ENCODE measurements at regions not wholly inside any gene's neighbourhood (a gene's known extent, or its start where the extent isn't known, plus 50 kb on each side); places are given as distances from the start of the nearest gene placed in this dataset.

DNA sequence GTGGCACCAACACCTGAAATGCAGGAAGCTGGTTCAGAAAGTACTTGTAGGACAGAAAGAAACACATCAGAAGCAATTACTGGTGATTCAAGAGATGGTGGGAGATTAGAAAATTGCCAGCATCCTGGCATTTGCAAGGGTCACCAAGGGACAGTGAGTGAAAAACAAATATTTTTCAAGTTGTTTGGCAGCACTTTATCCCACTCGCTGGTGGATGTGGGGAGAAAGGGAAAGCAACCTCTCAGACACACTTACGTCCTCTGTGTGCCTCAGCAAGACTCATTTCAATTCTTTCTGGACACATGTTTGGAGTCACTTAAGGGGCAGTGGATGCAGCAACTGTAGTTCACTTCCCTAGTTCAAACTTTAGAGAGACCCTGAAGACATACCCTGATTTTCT, 440.4 kb upstream of the GHITM start:
- TF ChIP-seq CTCF (conservative IDR thresholded peaks at IDR 0.05; ENCODE audit: low read length), result no peak
- no peak for TF ChIP-seq EZH2phosphoT487 (IDR thresholded peaks at IDR 0.05; ENCODE audit: borderline replicate concordance)

Measured in Loucy (cell line).